Naive B cell (primary cell): ENCODE measurements at regions not wholly inside any gene's neighbourhood (a gene's known extent, or its start where the extent isn't known, plus 50 kb on each side); places are given as distances from the start of the nearest gene placed in this dataset.
A peak's percentile ranks its signal among the peaks of the same experiment; 100 is the strongest.
"Not testable (repeated sequence)": the region's sequence is repeated elsewhere in the genome, so short reads cannot be mapped to it uniquely, and the experiment has no call there.

ENCODE experiments used
- ATAC-seq, 2 donors: fragments of 150-1000 bp; cut with Tn5 transposase; 2 replicates each; pipeline ENCODE4 v1.10.0; 2021; ENCODE audit warnings: low read depth in 2 of 2, mild to moderate bottlenecking in 2 of 2, moderate library complexity in 2 of 2
- DNase-seq: peaks from one replicate; pipeline ENCODE4 v3.0.0; 2022
- H3K27ac Mint-ChIP-seq, 6 donors: one replicate each; pipeline ENCODE4 v1.8.0; 2020 to 2022; ENCODE audit warnings: mild to moderate bottlenecking in 6 of 6, mixed read lengths in 6 of 6, moderate library complexity in 5 of 6, inconsistent platforms in 2 of 6
- H3K27me3 Mint-ChIP-seq, 3 donors: one replicate each; pipeline ENCODE4 v1.8.0; 2021 to 2022; ENCODE audit warnings: mixed read lengths in 3 of 3, mild to moderate bottlenecking in 1 of 3
- H3K36me3 Mint-ChIP-seq, 2 donors: one replicate each; pipeline ENCODE4 v1.8.0; 2020 to 2022; ENCODE audit warnings: mixed read lengths in 2 of 2, inconsistent platforms in 1 of 2, mild to moderate bottlenecking in 1 of 2
- H3K4me1 Mint-ChIP-seq, 3 donors: one replicate each; pipeline ENCODE4 v1.8.0; 2020 to 2022; ENCODE audit warnings: mixed read lengths in 3 of 3, inconsistent platforms in 1 of 3, mild to moderate bottlenecking in 1 of 3, moderate library complexity in 1 of 3
- H3K4me3 Mint-ChIP-seq, 8 donors: one replicate each; pipeline ENCODE4 v1.8.0; 2020 to 2022; ENCODE audit warnings: mild to moderate bottlenecking in 8 of 8, mixed read lengths in 8 of 8, moderate library complexity in 8 of 8, inconsistent platforms in 2 of 8
- H3K9me3 Mint-ChIP-seq, 7 donors: one replicate each; pipeline ENCODE4 v1.8.0; 2020 to 2022; ENCODE audit warnings: mixed read lengths in 7 of 7, mild to moderate bottlenecking in 5 of 7, inconsistent platforms in 2 of 7, moderate library complexity in 1 of 7

- Mint-ChIP-seq H3K4me3 (peak overlapping the region in 1 of 8 donors; percentile 42), H3K27ac (no peak overlapping the region)
Measured at GRCh38 chr3:72614394-72615074, 233.7 kb downstream of the SHQ1 start.

GRCh38 chr3:72613871-72614270 is 234.4 kb downstream of the SHQ1 start:
- peaks cover 19 to 42% (median 20%) of the 10 kb centered on the region in 3 donors for H3K27me3 Mint-ChIP-seq
- DNase-seq, result no peak
- peaks cover 6 to 12% of the 10 kb centered on the region in 2 donors for H3K36me3 Mint-ChIP-seq
- peaks cover 4 to 25% (median 9%) of the 10 kb centered on the region in 7 donors for H3K9me3 Mint-ChIP-seq
- no peak overlapping the region for H3K4me3 Mint-ChIP-seq
- H3K4me1 Mint-ChIP-seq, result peaks cover 7 to 11% (median 8%) of the 10 kb centered on the region in 3 donors
- ATAC-seq, result no peak
- H3K27ac Mint-ChIP-seq, result peak overlapping the region in 1 of 6 donors; percentile 28

More at GRCh38 chr3:72614394-72615074, 233.7 kb downstream of the SHQ1 start:
- H3K27me3 Mint-ChIP-seq, result peaks cover 19 to 47% (median 26%) of the 10 kb centered on the region in 3 donors
- H3K9me3 Mint-ChIP-seq, result peaks cover 7 to 27% (median 9%) of the 10 kb centered on the region in 7 donors
- DNase-seq (no peak), ATAC-seq (peak in 1 of 2 donors; percentile 49)
- H3K4me1 Mint-ChIP-seq, result peaks cover 7 to 11% (median 8%) of the 10 kb centered on the region in 3 donors
- H3K36me3 Mint-ChIP-seq, result peaks cover 6 to 12% of the 10 kb centered on the region in 2 donors

- not testable (repeated sequence) for ATAC-seq, H3K27ac Mint-ChIP-seq, DNase-seq, H3K4me3 Mint-ChIP-seq, H3K4me1 Mint-ChIP-seq, H3K36me3 Mint-ChIP-seq, H3K9me3 Mint-ChIP-seq
- peaks cover 19 to 39% (median 32%) of the 10 kb centered on the region in 3 donors for H3K27me3 Mint-ChIP-seq
Measured at GRCh38 chr3:72609114-72609513, 239.1 kb downstream of the SHQ1 start.

- DNase-seq (no peak), ATAC-seq (no peak)
- H3K4me1 Mint-ChIP-seq, result peaks cover 0 to 2% (median 0%) of the 10 kb centered on the region in 3 donors
- H3K36me3 Mint-ChIP-seq, result no peaks in the 10 kb centered on the region
- H3K27me3 Mint-ChIP-seq, result peaks cover 28 to 53% (median 43%) of the 10 kb centered on the region in 3 donors
- H3K27ac Mint-ChIP-seq, result peak overlapping the region in 1 of 6 donors; percentile 50
- no peak overlapping the region for H3K4me3 Mint-ChIP-seq
- H3K9me3 Mint-ChIP-seq, result peaks cover 0 to 2% (median 0%) of the 10 kb centered on the region in 7 donors
Measured at GRCh38 chr3:72606005-72606800, 242.0 kb downstream of the SHQ1 start.

- Mint-ChIP-seq H3K36me3 (no peaks in the 10 kb centered on the region), H3K27me3 (peaks cover 45 to 60% (median 54%) of the 10 kb centered on the region in 3 donors), H3K9me3 (peaks cover 0 to 2% (median 0%) of the 10 kb centered on the region in 7 donors), H3K4me1 (no peaks in the 10 kb centered on the region), H3K4me3 (no peak overlapping the region), H3K27ac (no peak overlapping the region)
- ATAC-seq (no peak), DNase-seq (no peak)
Measured at GRCh38 chr3:72604328-72604727, 243.9 kb downstream of the SHQ1 start.

GRCh38 chr3:72601983-72602750 is 246.1 kb downstream of the SHQ1 start:
- H3K9me3 Mint-ChIP-seq, result peaks cover 0 to 2% (median 0%) of the 10 kb centered on the region in 7 donors
- no peaks in the 10 kb centered on the region for H3K4me1 Mint-ChIP-seq
- no peak for DNase-seq
- no peak overlapping the region for H3K27ac Mint-ChIP-seq
- no peak for ATAC-seq
- peak overlapping the region in 1 of 8 donors; percentile 6 for H3K4me3 Mint-ChIP-seq
- H3K36me3 Mint-ChIP-seq, result no peaks in the 10 kb centered on the region
- H3K27me3 Mint-ChIP-seq, result peaks cover 49 to 78% (median 61%) of the 10 kb centered on the region in 3 donors

GRCh38 chr3:72601060-72601459 is 247.2 kb downstream of the SHQ1 start:
- peaks cover 0 to 2% (median 0%) of the 10 kb centered on the region in 7 donors for H3K9me3 Mint-ChIP-seq
- H3K4me3 Mint-ChIP-seq, result no peak overlapping the region
- no peak overlapping the region for H3K27ac Mint-ChIP-seq
- ATAC-seq (no peak), DNase-seq (no peak)
- H3K27me3 Mint-ChIP-seq, result peaks cover 55 to 85% (median 68%) of the 10 kb centered on the region in 3 donors
- no peaks in the 10 kb centered on the region for H3K36me3 Mint-ChIP-seq
- no peaks in the 10 kb centered on the region for H3K4me1 Mint-ChIP-seq

GRCh38 chr3:72597756-72598195 is 250.5 kb downstream of the SHQ1 start:
- Mint-ChIP-seq H3K4me1 (no peaks in the 10 kb centered on the region), H3K4me3 (no peak overlapping the region), H3K27me3 (peaks cover 61 to 75% (median 62%) of the 10 kb centered on the region in 3 donors), H3K27ac (no peak overlapping the region), H3K36me3 (peaks cover 0 to 4% of the 10 kb centered on the region in 2 donors), H3K9me3 (peaks cover 0 to 2% (median 0%) of the 10 kb centered on the region in 7 donors)
- ATAC-seq (no peak), DNase-seq (no peak)

- H3K27ac Mint-ChIP-seq, result no peak overlapping the region
- ATAC-seq (no peak), DNase-seq (no peak)
- H3K27me3 Mint-ChIP-seq, result peaks cover 59 to 73% (median 64%) of the 10 kb centered on the region in 3 donors
- peaks cover 0 to 2% (median 0%) of the 10 kb centered on the region in 7 donors for H3K9me3 Mint-ChIP-seq
- H3K4me1 Mint-ChIP-seq, result no peaks in the 10 kb centered on the region
- peaks cover 4 to 6% of the 10 kb centered on the region in 2 donors for H3K36me3 Mint-ChIP-seq
- H3K4me3 Mint-ChIP-seq, result no peak overlapping the region
Measured at GRCh38 chr3:72597043-72597442, 251.2 kb downstream of the SHQ1 start.

GRCh38 chr3:72595927-72596610 is 252.2 kb downstream of the SHQ1 start:
- ATAC-seq (no peak), DNase-seq (no peak)
- H3K9me3 Mint-ChIP-seq, result peaks cover 0 to 2% (median 0%) of the 10 kb centered on the region in 7 donors
- H3K4me3 Mint-ChIP-seq, result no peak overlapping the region
- no peak overlapping the region for H3K27ac Mint-ChIP-seq
- H3K4me1 Mint-ChIP-seq, result no peaks in the 10 kb centered on the region
- peaks cover 65 to 75% (median 72%) of the 10 kb centered on the region in 3 donors for H3K27me3 Mint-ChIP-seq
- H3K36me3 Mint-ChIP-seq, result peaks cover 4 to 7% of the 10 kb centered on the region in 2 donors

GRCh38 chr3:72595376-72595775 is 252.9 kb downstream of the SHQ1 start:
- no peak for ATAC-seq
- H3K4me3 Mint-ChIP-seq, result no peak overlapping the region
- H3K4me1 Mint-ChIP-seq, result no peaks in the 10 kb centered on the region
- peaks cover 0 to 2% (median 0%) of the 10 kb centered on the region in 7 donors for H3K9me3 Mint-ChIP-seq
- DNase-seq, result no peak
- peaks cover 64 to 78% (median 66%) of the 10 kb centered on the region in 3 donors for H3K27me3 Mint-ChIP-seq
- H3K36me3 Mint-ChIP-seq, result peaks cover 4 to 7% of the 10 kb centered on the region in 2 donors
- no peak overlapping the region for H3K27ac Mint-ChIP-seq

GRCh38 chr3:72594615-72595215 is 253.5 kb downstream of the SHQ1 start:
- Mint-ChIP-seq H3K36me3 (peaks cover 4 to 7% of the 10 kb centered on the region in 2 donors), H3K27ac (no peak overlapping the region)

More at GRCh38 chr3:72594615-72595215, 253.5 kb downstream of the SHQ1 start:
- ATAC-seq (no peak), DNase-seq (no peak)
- Mint-ChIP-seq H3K4me3 (peak overlapping the region in 1 of 8 donors; percentile 36), H3K4me1 (no peaks in the 10 kb centered on the region), H3K9me3 (peaks cover 0 to 2% (median 0%) of the 10 kb centered on the region in 7 donors), H3K27me3 (peaks cover 59 to 73% (median 62%) of the 10 kb centered on the region in 3 donors)
